ENCODE measurements at regions not wholly inside any gene's neighbourhood (a gene's known extent, or its start where the extent isn't known, plus 50 kb on each side); places are given as distances from the start of the nearest gene placed in this dataset.

- TF ChIP-seq CTCF (IDR thresholded peaks at IDR 0.05 in 4 of 5, conservative IDR thresholded peaks at IDR 0.05 in 1 of 5) (no peak), POLR2A (IDR thresholded peaks at IDR 0.05) (no peak)
These were observed 56.4 kb upstream of the FSHB start for GRCh38 chr11:30174265-30175020.

Measured in gastrocnemius medialis (tissue), 4 donors.